ENCODE measurements at regions not wholly inside any gene's neighbourhood (a gene's known extent, or its start where the extent isn't known, plus 50 kb on each side); places are given as distances from the start of the nearest gene placed in this dataset.
A peak's percentile ranks its signal among the peaks of the same experiment; 100 is the strongest.

DNA sequence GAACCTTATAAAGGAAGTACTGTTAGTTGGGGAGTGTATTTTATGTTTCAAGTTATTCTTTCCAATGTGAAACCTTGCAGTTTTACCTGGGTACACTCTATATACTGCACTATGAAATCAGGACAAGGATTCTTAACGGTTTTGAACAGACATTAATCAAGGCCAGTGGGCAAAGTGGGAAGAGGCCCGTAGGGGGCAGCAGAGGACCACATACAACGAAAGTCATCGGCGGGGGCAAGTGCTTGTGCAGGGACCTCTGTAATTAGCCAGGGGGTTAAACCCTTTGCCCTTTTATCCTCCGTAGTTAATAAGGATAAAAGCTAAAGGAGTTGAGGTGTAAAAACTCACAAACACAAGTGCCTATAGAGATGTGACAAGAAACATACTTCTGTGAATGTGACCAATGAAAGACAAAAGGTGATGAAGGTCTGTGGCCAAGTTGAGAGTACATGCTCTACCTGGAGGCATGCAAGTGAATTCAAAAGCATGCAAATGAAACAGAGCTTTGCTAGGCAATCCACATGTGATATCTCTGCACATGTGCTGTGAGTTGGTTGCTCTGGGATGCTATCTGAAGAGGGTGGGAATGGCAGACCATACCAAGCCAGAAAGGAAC, 392.7 kb upstream of the MAN1A1 start (continued):
- TF ChIP-seq, protein P1, sequence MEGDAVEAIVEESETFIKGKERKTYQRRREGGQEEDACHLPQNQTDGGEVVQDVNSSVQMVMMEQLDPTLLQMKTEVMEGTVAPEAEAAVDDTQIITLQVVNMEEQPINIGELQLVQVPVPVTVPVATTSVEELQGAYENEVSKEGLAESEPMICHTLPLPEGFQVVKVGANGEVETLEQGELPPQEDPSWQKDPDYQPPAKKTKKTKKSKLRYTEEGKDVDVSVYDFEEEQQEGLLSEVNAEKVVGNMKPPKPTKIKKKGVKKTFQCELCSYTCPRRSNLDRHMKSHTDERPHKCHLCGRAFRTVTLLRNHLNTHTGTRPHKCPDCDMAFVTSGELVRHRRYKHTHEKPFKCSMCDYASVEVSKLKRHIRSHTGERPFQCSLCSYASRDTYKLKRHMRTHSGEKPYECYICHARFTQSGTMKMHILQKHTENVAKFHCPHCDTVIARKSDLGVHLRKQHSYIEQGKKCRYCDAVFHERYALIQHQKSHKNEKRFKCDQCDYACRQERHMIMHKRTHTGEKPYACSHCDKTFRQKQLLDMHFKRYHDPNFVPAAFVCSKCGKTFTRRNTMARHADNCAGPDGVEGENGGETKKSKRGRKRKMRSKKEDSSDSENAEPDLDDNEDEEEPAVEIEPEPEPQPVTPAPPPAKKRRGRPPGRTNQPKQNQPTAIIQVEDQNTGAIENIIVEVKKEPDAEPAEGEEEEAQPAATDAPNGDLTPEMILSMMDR (IDR thresholded peaks at IDR 0.05; ENCODE audit: control extremely low read depth in 1 of 3, insufficient read depth in 1 of 3, low read depth in 1 of 3, low read length in 3 of 3), result peak; percentile 74 to 84 (median 78)
- TF ChIP-seq KDM5A (IDR thresholded peaks at IDR 0.05; ENCODE audit: low read length) (no peak), KDM4A (IDR thresholded peaks at IDR 0.05; ENCODE audit: low read depth, low read length, severe bottlenecking) (no peak), BCL11A (IDR thresholded peaks at IDR 0.05; ENCODE audit: low read depth in 2 of 2, low read length in 2 of 2) (no peak), CREB1 (IDR thresholded peaks at IDR 0.05) (no peak), NANOG (IDR thresholded peaks at IDR 0.05; ENCODE audit: insufficient read depth, low read depth, low read length, poor library complexity, severe bottlenecking) (peak; percentile 15), GTF2F1 (IDR thresholded peaks at IDR 0.05; ENCODE audit: borderline replicate concordance, low read depth, low read length) (no peak), SIN3A (conservative IDR thresholded peaks at IDR 0.05 in 1 of 2, IDR thresholded peaks at IDR 0.05 in 1 of 2; ENCODE audit: low read depth in 1 of 2, low read length in 2 of 2) (no peak), POLR2AphosphoS5 (IDR thresholded peaks at IDR 0.05; ENCODE audit: low read depth, low read length) (no peak), CBX5 (IDR thresholded peaks at IDR 0.05; ENCODE audit: low read depth, low read length) (no peak), RAD21 (IDR thresholded peaks at IDR 0.05 in 1 of 2, conservative IDR thresholded peaks at IDR 0.05 in 1 of 2; ENCODE audit: low read depth in 2 of 2, low read length in 2 of 2) (peak; percentile 95 to 97), BRCA1 (IDR thresholded peaks at IDR 0.05; ENCODE audit: low read depth, low read length) (0 out of 2 replicates have a peak, but pooled peaks have one; percentile 14), ASH2L (IDR thresholded peaks at IDR 0.05; ENCODE audit: low read length) (no peak), SP1 (IDR thresholded peaks at IDR 0.05; ENCODE audit: low read depth, low read length) (no peak), RBBP5 (IDR thresholded peaks at IDR 0.05; ENCODE audit: borderline replicate concordance, low read depth, low read length) (no peak), SIX5 (IDR thresholded peaks at IDR 0.05; ENCODE audit: low read depth, low read length) (no peak), CHD2 (IDR thresholded peaks at IDR 0.05; ENCODE audit: low read length) (no peak), EZH2 (IDR thresholded peaks at IDR 0.05; ENCODE audit: low read depth, low read length, severe bottlenecking) (no peak)
